Endothelial cell of umbilical vein (primary cell): ENCODE measurements at regions not wholly inside any gene's neighbourhood (a gene's known extent, or its start where the extent isn't known, plus 50 kb on each side); places are given as distances from the start of the nearest gene placed in this dataset.

Experiments
- BruUV-seq: library from RNA; stranded (reverse); fragments of 400-500 nt; replicated peaks from 2 replicates; lab custom pipeline; 2021; lab: Mats Ljungman, UMichigan
- CTCF ChIA-PET: fragments of 300-600, 350-600 bp; sonication (Branson Sonifier 250); formaldehyde crosslinking; loops from one replicate; lab custom pipeline; 2021; ENCODE audit warnings: antibody characterized with exemption, inconsistent platforms; lab: Charles Lee
- POLR2A ChIA-PET: fragments of 300-600, 350-600 bp; sonication (Branson Sonifier 250); formaldehyde crosslinking; loops from one replicate; lab custom pipeline; 2021; ENCODE audit warnings: antibody characterized with exemption, inconsistent platforms; lab: Charles Lee
- DNase-seq: peaks from one replicate; pipeline ENCODE4 v3.0.0-alpha.2; 2011; ENCODE audit warnings: low read depth, low spot score
- FAIRE-seq: peaks from 2 replicates; lab custom pipeline; 2011; peaks lifted over from hg19 to GRCh38; lab: Jason Lieb, UNC
- H2AFZ ChIP-seq: 2 replicates; pipeline ENCODE4 v1.6.0; 2012; ENCODE audit warnings: low read depth, low read length, control low read depth, inconsistent platforms
- H3K27ac ChIP-seq: 2 replicates; pipeline ENCODE4 v1.5.1; 2011; ENCODE audit warnings: low read depth, mild to moderate bottlenecking, control low read depth, low read length, moderate library complexity; ENCODE audit not compliant: insufficient read depth
- H3K27me3 ChIP-seq, 2 experiments: 2 replicates each; pipeline versions ENCODE4 v1.6.0 to v1.6.1; 2011; ENCODE audit warnings: low read length in 2 of 2, mixed read lengths in 1 of 2; ENCODE audit not compliant: control insufficient read depth in 2 of 2, insufficient read depth in 2 of 2
- H3K36me3 ChIP-seq, 2 experiments: 2 replicates in 1 of 2; 3 replicates in 1 of 2; pipeline ENCODE4 v1.5.1; 2011; ENCODE audit warnings: low read length in 2 of 2, mild to moderate bottlenecking in 1 of 2, moderate library complexity in 1 of 2; ENCODE audit not compliant: control insufficient read depth in 2 of 2, insufficient read depth in 2 of 2; ENCODE audit errors: extremely low read depth in 1 of 2
- H3K4me1 ChIP-seq: 3 replicates; pipeline ENCODE4 v1.5.1; 2011; ENCODE audit warnings: mild to moderate bottlenecking, low read length; ENCODE audit not compliant: control insufficient read depth, insufficient read depth; ENCODE audit errors: extremely low read depth
- H3K4me2 ChIP-seq: 2 replicates; pipeline ENCODE4 v1.6.1; 2011; ENCODE audit warnings: low read length, control low read depth, mixed read lengths; ENCODE audit not compliant: insufficient read depth
- H3K4me3 ChIP-seq, 3 experiments: fragments of 200-600 bp in 1 of 3; sonication (generic), shearing (Covaris generic) in 1 of 3; replicated peaks in 1 of 3; 2 replicates each; pipeline ENCODE4 v1.5.1; 2011 to 2016; ENCODE audit warnings: control low read depth in 3 of 3, low read length in 3 of 3, mild to moderate bottlenecking in 2 of 3, inconsistent platforms in 1 of 3, low read depth in 1 of 3, moderate library complexity in 1 of 3; ENCODE audit not compliant: insufficient read depth in 1 of 3
- H3K79me2 ChIP-seq: 2 replicates; pipeline ENCODE4 v1.6.0; 2012; ENCODE audit warnings: low read length, inconsistent platforms; ENCODE audit not compliant: control insufficient read depth, insufficient read depth
- H3K9ac ChIP-seq: replicated peaks from 2 replicates; pipeline ENCODE3; 2011; ENCODE audit warnings: low read length, control low read depth; ENCODE audit not compliant: insufficient read depth; ENCODE audit errors: extremely low read depth
- H3K9me1 ChIP-seq: replicated peaks from 3 replicates; pipeline ENCODE4 v1.6.0; 2011; ENCODE audit warnings: mild to moderate bottlenecking, low read length; ENCODE audit not compliant: control insufficient read depth, insufficient read depth; ENCODE audit errors: extremely low read depth
- H3K9me3 ChIP-seq: replicated peaks from 2 replicates; pipeline ENCODE4 v1.5.1; 2012; ENCODE audit warnings: low read length, inconsistent platforms; ENCODE audit not compliant: control insufficient read depth, insufficient read depth
- H4K20me1 ChIP-seq: replicated peaks from 2 replicates; pipeline ENCODE3; 2011; ENCODE audit warnings: mild to moderate bottlenecking, low read length; ENCODE audit not compliant: control insufficient read depth, insufficient read depth; ENCODE audit errors: extremely low read depth
- EZH2 ChIP-seq: IDR thresholded peaks from 2 replicates; pipeline ENCODE4 v1.6.1; 2012; ENCODE audit warnings: borderline replicate concordance, low read depth, mild to moderate bottlenecking, moderate library complexity, low read length, inconsistent platforms; ENCODE audit not compliant: severe bottlenecking
- FOS ChIP-seq: IDR thresholded peaks from 2 replicates; pipeline ENCODE4 v1.6.1; 2011; ENCODE audit warnings: mild to moderate bottlenecking, low read length, moderate library complexity, borderline replicate concordance; ENCODE audit not compliant: insufficient read depth
- GATA2 ChIP-seq: IDR thresholded peaks from 2 replicates; pipeline ENCODE4 v1.7.0; 2011; ENCODE audit warnings: low read depth, mild to moderate bottlenecking, moderate library complexity, mixed read lengths, low read length; ENCODE audit not compliant: insufficient read length, insufficient read depth
- JUN ChIP-seq: IDR thresholded peaks from 2 replicates; pipeline ENCODE4 v1.6.1; 2011; ENCODE audit warnings: borderline replicate concordance, low read depth; ENCODE audit not compliant: insufficient read length, insufficient read depth
- MYC ChIP-seq: IDR thresholded peaks from one replicate; pipeline ENCODE4 v1.6.1; 2011; ENCODE audit warnings: mild to moderate bottlenecking, low read depth, low read length
- POLR2A ChIP-seq: IDR thresholded peaks from 2 replicates; pipeline ENCODE4 v1.6.1; 2012; ENCODE audit warnings: low read depth, mild to moderate bottlenecking, control low read depth, low read length
- POLR2AphosphoS5 ChIP-seq: IDR thresholded peaks from 2 replicates; pipeline ENCODE4 v1.6.1; 2012; ENCODE audit warnings: low read depth, mild to moderate bottlenecking, control low read depth, low read length, moderate library complexity; ENCODE audit not compliant: insufficient read depth
- dilution Hi-C: fragments of 300-500 bp; cut with MboI; formaldehyde crosslinking; loops from one replicate; pipeline ENCODE4 v1.15.0; 2019; ENCODE audit warnings: low sequenced_read_pairs; ENCODE audit not compliant: extremely low pct_ligation_motif_present
- intact Hi-C: fragments of 100-400 bp; cut with micrococcal nuclease; formaldehyde crosslinking; loops from one replicate; pipeline ENCODE4 v1.10.0; 2022
- TF ChIP-seq, protein P1 (sequence below): IDR thresholded peaks from 2 replicates; pipeline ENCODE4 v1.6.1; 2011; ENCODE audit not compliant: insufficient read depth, insufficient read length
- TF ChIP-seq, protein P2 (sequence below), 2 donors: IDR thresholded peaks; 1 replicate in 1 of 2; 2 replicates in 1 of 2; pipeline ENCODE4 v1.5.1; 2011; ENCODE audit warnings: low read length in 2 of 2, mild to moderate bottlenecking in 2 of 2, moderate library complexity in 2 of 2, control low read depth in 1 of 2, inconsistent platforms in 1 of 2, low read depth in 1 of 2; ENCODE audit not compliant: insufficient read depth in 1 of 2; ENCODE audit errors: extremely low read depth in 1 of 2

DNA sequence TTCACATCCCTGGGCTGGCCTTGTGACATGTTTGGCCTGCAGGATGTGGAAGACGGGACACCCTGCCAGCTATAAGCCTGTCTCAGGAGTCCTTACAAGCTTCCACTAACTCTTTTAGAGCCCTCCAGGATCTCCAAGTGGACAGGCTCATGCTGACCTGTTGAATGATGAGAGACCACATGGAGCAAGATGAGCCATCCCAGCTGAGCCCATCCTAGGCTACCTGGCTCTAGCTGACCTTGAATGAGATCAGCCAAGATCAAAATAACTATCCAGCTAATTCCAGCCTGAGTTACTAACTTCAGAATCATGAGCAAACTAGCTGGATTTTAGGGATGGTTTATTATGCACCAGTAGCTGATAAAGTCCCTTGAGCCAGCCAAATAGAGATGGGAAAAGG lies 169.5 kb downstream of the TFAP2C start:
- Histone ChIP-seq H3K79me2 (no peaks in the 10 kb centered on the region), H3K36me3 (no peaks in the 10 kb centered on the region), H3K4me1 (no peaks in the 10 kb centered on the region), H3K9me1 (no peaks in the 10 kb centered on the region), H3K27me3 (no peaks in the 10 kb centered on the region), H2AFZ (no peak overlapping the region), H3K9ac (no peak overlapping the region), H3K4me3 (no peak overlapping the region), H3K27ac (no peak overlapping the region), H3K9me3 (no peaks in the 10 kb centered on the region), H3K4me2 (no peak overlapping the region), H4K20me1 (no peaks in the 10 kb centered on the region)
- BruUV-seq: no TSS peak
- dilution Hi-C loops: no loop called here
- CTCF ChIA-PET: no interaction called here
- intact Hi-C loops: no loop called here
- TF ChIP-seq EZH2 (no peak), GATA2 (no peak), POLR2AphosphoS5 (no peak), POLR2A (no peak), MYC (no peak), JUN (no peak), FOS (no peak)
- TF ChIP-seq, protein P1, sequence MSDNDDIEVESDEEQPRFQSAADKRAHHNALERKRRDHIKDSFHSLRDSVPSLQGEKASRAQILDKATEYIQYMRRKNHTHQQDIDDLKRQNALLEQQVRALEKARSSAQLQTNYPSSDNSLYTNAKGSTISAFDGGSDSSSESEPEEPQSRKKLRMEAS: no peak
- TF ChIP-seq, protein P2, sequence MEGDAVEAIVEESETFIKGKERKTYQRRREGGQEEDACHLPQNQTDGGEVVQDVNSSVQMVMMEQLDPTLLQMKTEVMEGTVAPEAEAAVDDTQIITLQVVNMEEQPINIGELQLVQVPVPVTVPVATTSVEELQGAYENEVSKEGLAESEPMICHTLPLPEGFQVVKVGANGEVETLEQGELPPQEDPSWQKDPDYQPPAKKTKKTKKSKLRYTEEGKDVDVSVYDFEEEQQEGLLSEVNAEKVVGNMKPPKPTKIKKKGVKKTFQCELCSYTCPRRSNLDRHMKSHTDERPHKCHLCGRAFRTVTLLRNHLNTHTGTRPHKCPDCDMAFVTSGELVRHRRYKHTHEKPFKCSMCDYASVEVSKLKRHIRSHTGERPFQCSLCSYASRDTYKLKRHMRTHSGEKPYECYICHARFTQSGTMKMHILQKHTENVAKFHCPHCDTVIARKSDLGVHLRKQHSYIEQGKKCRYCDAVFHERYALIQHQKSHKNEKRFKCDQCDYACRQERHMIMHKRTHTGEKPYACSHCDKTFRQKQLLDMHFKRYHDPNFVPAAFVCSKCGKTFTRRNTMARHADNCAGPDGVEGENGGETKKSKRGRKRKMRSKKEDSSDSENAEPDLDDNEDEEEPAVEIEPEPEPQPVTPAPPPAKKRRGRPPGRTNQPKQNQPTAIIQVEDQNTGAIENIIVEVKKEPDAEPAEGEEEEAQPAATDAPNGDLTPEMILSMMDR (IDR thresholded peaks at IDR 0.05; ENCODE audit: extremely low read depth in 1 of 2, insufficient read depth in 1 of 2, low read depth in 1 of 2, low read length in 2 of 2): no peak
- POLR2A ChIA-PET: interaction anchor here (0.6 kb wide), 1 partner anchor 444 kb away, joined by 5 read pairs; no protein-coding TSS in a partner anchor
- DNase-seq (no peak), FAIRE-seq (no peak)
